Breast epithelium (tissue), 3 donors: ENCODE measurements at regions not wholly inside any gene's neighbourhood (a gene's known extent, or its start where the extent isn't known, plus 50 kb on each side); places are given as distances from the start of the nearest gene placed in this dataset.

Source experiments
- CTCF ChIP-seq, 3 donors: fragments of 450-650 bp; IDR thresholded peaks; one replicate each; pipeline ENCODE4 v1.5.1; 2016 to 2017; ENCODE audit warnings: antibody characterized with exemption in 3 of 3, mild to moderate bottlenecking in 3 of 3, moderate library complexity in 3 of 3
- POLR2A ChIP-seq: fragments of 450-650 bp; IDR thresholded peaks from one replicate; pipeline ENCODE4 v1.6.1; 2016; ENCODE audit warnings: antibody characterized with exemption, mild to moderate bottlenecking, moderate library complexity
- POLR2AphosphoS5 ChIP-seq, 3 donors: sonication (generic); formaldehyde crosslinking; IDR thresholded peaks; one replicate each; pipeline ENCODE4 v1.6.1; 2017; ENCODE audit warnings: antibody characterized with exemption in 3 of 3

- TF ChIP-seq CTCF (IDR thresholded peaks at IDR 0.05) = no peak
- TF ChIP-seq POLR2A = no peak
- no peak for TF ChIP-seq POLR2AphosphoS5 (IDR thresholded peaks at IDR 0.05)
These were observed 61.5 kb upstream of the FNDC3B start for GRCh38 chr3:171977860-171978259.
